IMR-90 (cell line): ENCODE measurements at regions not wholly inside any gene's neighbourhood (a gene's known extent, or its start where the extent isn't known, plus 50 kb on each side); places are given as distances from the start of the nearest gene placed in this dataset.

Experiments used
- ATAC-seq: fragments of 200-7000 bp; cut with Tn5 transposase; 2 replicates; pipeline ENCODE4 v1.9.1; 2020; ENCODE audit warnings: low read depth, mild to moderate bottlenecking, moderate library complexity
- BruUV-seq: library from RNA; stranded (reverse); fragments of 400-500 nt; replicated peaks from 2 replicates; lab custom pipeline; 2021; lab: Mats Ljungman, UMichigan
- CTCF ChIA-PET: fragments of 300-600 bp; formaldehyde crosslinking; extraction: SDS; loops from one replicate; lab custom pipeline; 2021; ENCODE audit warnings: antibody characterized with exemption; lab: Yijun Ruan, JAX
- POLR2A ChIA-PET: fragments of 300-600 bp; sonication (Branson Sonifier 250); formaldehyde crosslinking; loops from one replicate; lab custom pipeline; 2022; ENCODE audit warnings: antibody characterized with exemption; ENCODE audit not compliant: unreplicated experiment; lab: Charles Lee
- DNase-seq: peaks from one replicate; pipeline ENCODE4 v3.0.0; 2013
- H2AFZ ChIP-seq: replicated peaks from 2 replicates; pipeline ENCODE3; 2013; ENCODE audit warnings: low read length, mild to moderate bottlenecking; ENCODE audit not compliant: poor library complexity
- H2AK5ac ChIP-seq: 2 replicates; pipeline ENCODE4 v1.6.1; 2013; ENCODE audit warnings: low read depth, low read length, inconsistent platforms
- H2AK9ac ChIP-seq: replicated peaks from 2 replicates; pipeline ENCODE3; 2013; ENCODE audit warnings: mild to moderate bottlenecking, low read depth, low read length, moderate library complexity; ENCODE audit not compliant: poor library complexity
- H2BK120ac ChIP-seq: 2 replicates; pipeline ENCODE4 v1.6.1; 2013; ENCODE audit warnings: low read depth, low read length, inconsistent platforms
- H2BK15ac ChIP-seq: 3 replicates; pipeline ENCODE4 v1.6.1; 2013; ENCODE audit warnings: low read depth, low read length, inconsistent platforms
- H2BK20ac ChIP-seq: 2 replicates; pipeline ENCODE4 v1.6.1; 2013; ENCODE audit warnings: low read depth, mild to moderate bottlenecking, inconsistent platforms, low read length, moderate library complexity
- H2BK5ac ChIP-seq: 2 replicates; pipeline ENCODE4 v1.6.1; 2013; ENCODE audit warnings: mild to moderate bottlenecking, low read depth, low read length, inconsistent platforms; ENCODE audit not compliant: poor library complexity, severe bottlenecking
- H3K14ac ChIP-seq: replicated peaks from 2 replicates; pipeline ENCODE4 v1.6.1; 2013; ENCODE audit warnings: low read depth, low read length, inconsistent platforms
- H3K18ac ChIP-seq: 2 replicates; pipeline ENCODE4 v1.6.1; 2013; ENCODE audit warnings: low read depth, low read length, control low read depth
- H3K23ac ChIP-seq: 2 replicates; pipeline ENCODE4 v1.6.1; 2013; ENCODE audit warnings: low read depth, low read length, inconsistent platforms
- H3K27ac ChIP-seq: 2 replicates; pipeline ENCODE4 v1.5.1; 2013; ENCODE audit warnings: mild to moderate bottlenecking, control low read depth, low read length; ENCODE audit not compliant: insufficient read depth
- H3K27me3 ChIP-seq: 2 replicates; pipeline ENCODE4 v1.6.1; 2013; ENCODE audit warnings: low read length; ENCODE audit not compliant: control insufficient read depth, insufficient read depth
- H3K36me3 ChIP-seq: 2 replicates; pipeline ENCODE4 v1.6.1; 2013; ENCODE audit warnings: low read length, mixed read lengths; ENCODE audit not compliant: control insufficient read depth, insufficient read depth
- H3K4ac ChIP-seq: 2 replicates; pipeline ENCODE4 v1.6.1; 2013; ENCODE audit warnings: low read depth, low read length, inconsistent platforms
- H3K4me1 ChIP-seq: 2 replicates; pipeline ENCODE4 v1.6.1; 2013; ENCODE audit warnings: low read length, mixed read lengths; ENCODE audit not compliant: control insufficient read depth, insufficient read depth
- H3K4me2 ChIP-seq: 2 replicates; pipeline ENCODE4 v1.6.1; 2013; ENCODE audit warnings: low read depth, mild to moderate bottlenecking, control low read depth, low read length, moderate library complexity
- H3K4me3 ChIP-seq: 2 replicates; pipeline ENCODE4 v1.5.1; 2013; ENCODE audit warnings: low read depth, mild to moderate bottlenecking, control low read depth, low read length, moderate library complexity; ENCODE audit not compliant: insufficient read depth
- H3K56ac ChIP-seq: 2 replicates; pipeline ENCODE4 v1.6.1; 2013; ENCODE audit warnings: low read length, inconsistent platforms; ENCODE audit not compliant: insufficient read depth; ENCODE audit errors: extremely low read depth
- H3K79me1 ChIP-seq, 2 experiments: 2 replicates each; pipeline ENCODE4 v1.6.1; 2013; ENCODE audit warnings: low read length in 2 of 2, inconsistent platforms in 1 of 2, low read depth in 1 of 2
- H3K9ac ChIP-seq: 2 replicates; pipeline ENCODE4 v1.6.1; 2013; ENCODE audit warnings: low read depth, low read length, control low read depth
- H3K9me1 ChIP-seq: 2 replicates; pipeline ENCODE4 v1.6.1; 2013; ENCODE audit warnings: low read length, inconsistent platforms; ENCODE audit not compliant: insufficient read depth
- H3K9me3 ChIP-seq: 2 replicates; pipeline ENCODE4 v1.6.1; 2013; ENCODE audit warnings: low read length; ENCODE audit not compliant: control insufficient read depth, insufficient read depth
- H4K20me1 ChIP-seq: 2 replicates; pipeline ENCODE4 v1.6.1; 2013; ENCODE audit warnings: low read length, inconsistent platforms; ENCODE audit not compliant: insufficient read depth
- H4K5ac ChIP-seq: 2 replicates; pipeline ENCODE4 v1.6.1; 2013; ENCODE audit warnings: mild to moderate bottlenecking, low read depth, low read length, control low read depth
- H4K8ac ChIP-seq, 2 experiments: 2 replicates each; pipeline ENCODE4 v1.6.1; 2013; ENCODE audit warnings: low read depth in 2 of 2, low read length in 2 of 2, control low read depth in 1 of 2, inconsistent platforms in 1 of 2
- H4K91ac ChIP-seq: 2 replicates; pipeline ENCODE4 v1.6.1; 2013; ENCODE audit warnings: low read depth, low read length, inconsistent platforms; ENCODE audit not compliant: insufficient read depth
- BHLHE40 ChIP-seq: fragments of 150-350 bp; IDR thresholded peaks from 2 replicates; pipeline ENCODE4 v1.6.1; 2016; ENCODE audit warnings: mild to moderate bottlenecking, low read depth, low read length
- CEBPB ChIP-seq: IDR thresholded peaks from 2 replicates; pipeline ENCODE4 v1.6.1; 2012; ENCODE audit warnings: low read depth, low read length, improper control_type of control experiment
- CTCF ChIP-seq: conservative IDR thresholded peaks from 2 replicates; pipeline ENCODE4 v1.5.1; 2012; ENCODE audit warnings: mild to moderate bottlenecking, low read depth, low read length, improper control_type of control experiment
- ELK1 ChIP-seq: fragments of 150-350 bp; IDR thresholded peaks from 2 replicates; pipeline ENCODE4 v1.6.1; 2016; ENCODE audit warnings: low read depth, mild to moderate bottlenecking, low read length, moderate library complexity, borderline replicate concordance
- MXI1 ChIP-seq: IDR thresholded peaks from 2 replicates; pipeline ENCODE4 v1.6.1; 2012; ENCODE audit warnings: low read depth, mild to moderate bottlenecking, low read length, moderate library complexity, borderline replicate concordance
- NFE2L2 ChIP-seq: fragments of 150-350 bp; IDR thresholded peaks from 2 replicates; pipeline ENCODE4 v1.6.1; 2016; ENCODE audit warnings: low read depth, mild to moderate bottlenecking, low read length
- POLR2A ChIP-seq: IDR thresholded peaks from 2 replicates; pipeline ENCODE4 v1.6.1; 2012; ENCODE audit warnings: mild to moderate bottlenecking, low read depth, low read length
- RAD21 ChIP-seq: IDR thresholded peaks from 2 replicates; pipeline ENCODE4 v1.6.1; 2012; ENCODE audit warnings: low read length, improper control_type of control experiment
- RCOR1 ChIP-seq: IDR thresholded peaks from 2 replicates; pipeline ENCODE4 v1.6.1; 2012; ENCODE audit warnings: mild to moderate bottlenecking, low read length, improper control_type of control experiment; ENCODE audit not compliant: insufficient replicate concordance
- RFX5 ChIP-seq: IDR thresholded peaks from 2 replicates; pipeline ENCODE4 v1.8.0; 2012; ENCODE audit warnings: low read depth, mild to moderate bottlenecking, low read length, moderate library complexity
- WGBS, 2 experiments: methylation state at CpG; one replicate each; pipeline versions ENCODE4 v1.1.5 to v1.1.7; 2013; ENCODE audit warnings: missing lambda C conversion rate in 2 of 2; ENCODE audit not compliant: insufficient read length in 1 of 2; ENCODE audit errors: extremely low coverage in 2 of 2; 5-methylcytosine and 5-hydroxymethylcytosine counted together
- dilution Hi-C: fragments of 300-500 bp; cut with HindIII; formaldehyde crosslinking; loops from one replicate; pipeline ENCODE4 v1.14.3; 2018; ENCODE audit warnings: low sequenced_read_pairs; ENCODE audit not compliant: unreplicated experiment
- in situ Hi-C: fragments of 300-500 bp; cut with MboI; formaldehyde crosslinking; loops from 3 replicates; pipeline ENCODE4 v1.14.3; 2019; ENCODE audit warnings: low sequenced_read_pairs, inconsistent platforms, mixed read lengths
- intact Hi-C: fragments of 100-400 bp; cut with micrococcal nuclease; formaldehyde crosslinking; loops from 2 replicates; pipeline ENCODE4 v1.10.0; 2022
- TF ChIP-seq, protein P1 (sequence below): fragments of 150-350 bp; IDR thresholded peaks from 2 replicates; pipeline ENCODE4 v1.6.1; 2017; ENCODE audit warnings: mild to moderate bottlenecking, antibody characterized with exemption, low read length, low read depth

DNA sequence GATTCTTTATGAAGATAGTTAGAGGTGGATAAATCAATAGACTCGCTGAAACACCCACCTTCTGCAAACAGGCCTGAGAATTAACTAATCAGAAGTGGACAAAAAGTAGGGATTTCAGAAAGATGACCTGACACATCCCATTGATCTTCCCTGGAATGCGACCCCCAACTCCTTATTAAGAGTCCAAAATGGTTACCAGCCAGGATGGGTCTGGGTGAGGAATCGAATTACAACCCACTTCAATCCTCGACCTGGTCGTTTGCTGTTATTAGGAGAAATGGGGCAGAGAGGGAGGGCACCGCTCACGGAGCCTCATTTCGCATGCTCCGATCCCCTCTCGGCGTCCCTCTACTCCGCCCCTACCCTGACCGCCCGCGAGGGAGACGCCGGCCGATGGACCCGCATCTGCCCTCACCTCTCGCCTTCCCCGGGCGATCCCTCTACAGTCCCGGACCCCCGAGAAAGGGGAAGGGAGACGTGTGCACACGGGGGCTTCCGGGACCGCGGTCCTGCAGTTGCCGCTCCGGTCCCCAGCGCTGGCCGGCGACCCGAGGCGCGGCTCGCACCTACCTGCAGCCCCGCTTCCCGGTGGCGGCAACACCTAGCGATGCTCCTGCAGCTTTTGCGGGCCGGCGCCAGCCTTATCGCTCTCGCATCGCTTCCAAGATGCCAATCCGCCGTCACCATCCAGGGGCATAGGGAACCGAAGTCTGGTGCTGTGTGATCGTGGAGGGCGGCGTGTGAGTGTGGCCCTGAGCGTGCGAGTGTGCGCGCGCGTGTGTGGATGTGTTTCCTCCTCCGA is 69.3 kb upstream of the USP15 start (continued):
- no peak for TF ChIP-seq MXI1

DNA sequence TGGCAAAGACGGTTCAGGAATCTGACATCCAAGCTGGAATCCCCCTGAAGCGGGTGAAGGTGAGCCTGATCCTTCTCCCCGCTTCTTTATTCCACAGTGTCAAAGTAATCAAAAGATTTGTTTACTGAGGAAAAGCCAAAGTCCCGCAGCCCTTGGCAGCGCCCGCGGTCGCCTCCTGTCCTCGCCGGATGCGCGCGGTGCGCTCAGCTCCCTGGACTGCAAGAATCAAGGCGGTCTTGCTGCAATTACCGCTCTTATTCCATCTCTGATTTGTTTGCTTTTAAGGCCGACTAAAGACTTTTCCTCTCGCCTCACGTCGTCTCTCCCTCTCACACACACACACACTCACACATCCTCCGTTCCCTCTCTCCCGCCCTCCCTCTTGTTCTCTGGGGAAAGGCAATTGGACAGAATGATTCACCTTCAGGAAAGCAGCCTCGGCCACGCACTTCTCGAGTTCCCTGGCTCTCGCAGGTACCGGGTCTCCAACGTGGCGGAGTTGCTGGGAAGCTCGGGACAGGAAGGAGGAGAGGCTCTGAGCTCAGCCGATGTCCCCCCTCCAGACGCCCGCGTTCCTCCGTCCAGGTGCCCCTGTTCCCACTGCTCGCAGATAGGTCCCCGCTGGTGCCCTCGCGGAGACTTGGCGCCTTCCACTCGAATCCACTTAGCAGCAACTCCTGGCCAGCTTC is 68.6 kb upstream of the USP15 start:
- H2BK15ac ChIP-seq: no peak overlapping the region
- intact Hi-C loops: loop anchor here (5.0 kb wide), 1 partner anchor 184 kb away; no protein-coding TSS in a partner anchor
- H4K5ac ChIP-seq: no peak overlapping the region
- no peak overlapping the region for H2BK5ac ChIP-seq
- no peak overlapping the region for H3K18ac ChIP-seq
- peaks cover 6% of the 10 kb centered on the region; the same call in 1 of the 2 replicates for H3K9me3 ChIP-seq
- no peak overlapping the region for H3K9ac ChIP-seq
- no peak overlapping the region for H3K4ac ChIP-seq
- in situ Hi-C loops: no loop called here
- WGBS, 2 experiments: 0% methylated on average over 3 of the region's 41 CpGs; no CpG with 5 or more reads in 1 of the 2 experiments
- peaks cover 31% of the 10 kb centered on the region for H3K27me3 ChIP-seq
- H3K9me1 ChIP-seq: no peaks in the 10 kb centered on the region
- no peak overlapping the region for H3K56ac ChIP-seq
- dilution Hi-C loops: no loop called here
- no peak overlapping the region for H2BK20ac ChIP-seq
- H3K4me2 ChIP-seq: peak overlapping the region; percentile 66
- no peak overlapping the region for H3K23ac ChIP-seq
- H3K27ac ChIP-seq: no peak overlapping the region
- ChIA-PET POLR2A (no interaction called here), CTCF (no interaction called here)
- no peak overlapping the region for H2AK5ac ChIP-seq
- no peaks in the 10 kb centered on the region for H3K79me1 ChIP-seq
- H4K8ac ChIP-seq: no peak overlapping the region
- H3K4me1 ChIP-seq: peaks cover 2% of the 10 kb centered on the region; the same call in 1 of the 2 replicates
- H3K14ac ChIP-seq: no peak overlapping the region
- H3K36me3 ChIP-seq: no peaks in the 10 kb centered on the region
- peak overlapping the region; percentile 5 for H2AK9ac ChIP-seq
- H2AFZ ChIP-seq: peak overlapping the region; percentile 71
- no peaks in the 10 kb centered on the region for H4K20me1 ChIP-seq
- no peak overlapping the region for H4K91ac ChIP-seq
- peak overlapping the region; percentile 2 for H3K4me3 ChIP-seq
- ATAC-seq (no peak; the same call in 1 of the 2 replicates), DNase-seq (peak; percentile 23)
- no peak overlapping the region for H2BK120ac ChIP-seq
- BruUV-seq: no TSS peak
- TF ChIP-seq CTCF (no peak), MXI1 (no peak), NFE2L2 (no peak), POLR2A (no peak), RCOR1 (no peak), BHLHE40 (no peak), RFX5 (no peak), RAD21 (no peak), ELK1 (no peak), CEBPB (no peak)
- TF ChIP-seq, protein P1, sequence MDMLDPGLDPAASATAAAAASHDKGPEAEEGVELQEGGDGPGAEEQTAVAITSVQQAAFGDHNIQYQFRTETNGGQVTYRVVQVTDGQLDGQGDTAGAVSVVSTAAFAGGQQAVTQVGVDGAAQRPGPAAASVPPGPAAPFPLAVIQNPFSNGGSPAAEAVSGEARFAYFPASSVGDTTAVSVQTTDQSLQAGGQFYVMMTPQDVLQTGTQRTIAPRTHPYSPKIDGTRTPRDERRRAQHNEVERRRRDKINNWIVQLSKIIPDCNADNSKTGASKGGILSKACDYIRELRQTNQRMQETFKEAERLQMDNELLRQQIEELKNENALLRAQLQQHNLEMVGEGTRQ: no peak
